H1 (cell line): ENCODE measurements at regions not wholly inside any gene's neighbourhood (a gene's known extent, or its start where the extent isn't known, plus 50 kb on each side); places are given as distances from the start of the nearest gene placed in this dataset.

Experiments
- CTCF ChIP-seq, 3 experiments: IDR thresholded peaks; 1 replicate in 2 of 3; 2 replicates in 1 of 3; pipeline versions ENCODE4 v1.5.1 to v1.6.1; 2011; ENCODE audit warnings: low read length in 3 of 3, mild to moderate bottlenecking in 3 of 3, inconsistent platforms in 2 of 3, low read depth in 1 of 3, moderate library complexity in 1 of 3; ENCODE audit not compliant: insufficient read depth in 1 of 3; ENCODE audit errors: control extremely low read depth in 1 of 3

- no peak for TF ChIP-seq CTCF (IDR thresholded peaks at IDR 0.05; ENCODE audit: control extremely low read depth in 1 of 3, insufficient read depth in 1 of 3, low read depth in 1 of 3, low read length in 3 of 3)
Measured at GRCh38 chr2:217691516-217691915, 311.3 kb downstream of the TNS1 start (continued).
